Right kidney (tissue), 1 donor: ENCODE measurements at regions not wholly inside any gene's neighbourhood (a gene's known extent, or its start where the extent isn't known, plus 50 kb on each side); places are given as distances from the start of the nearest gene placed in this dataset.
"Not testable (repeated sequence)": the region's sequence is repeated elsewhere in the genome, so short reads cannot be mapped to it uniquely, and the experiment has no call there.

ENCODE experiments used
- DNase-seq: peaks from one replicate; pipeline ENCODE4 v3.0.0-alpha.2; 2016

- DNase-seq: not testable (repeated sequence)
Observed at GRCh38 chr14:52122163-52122562, 53.3 kb upstream of the NID2 start.

DNA sequence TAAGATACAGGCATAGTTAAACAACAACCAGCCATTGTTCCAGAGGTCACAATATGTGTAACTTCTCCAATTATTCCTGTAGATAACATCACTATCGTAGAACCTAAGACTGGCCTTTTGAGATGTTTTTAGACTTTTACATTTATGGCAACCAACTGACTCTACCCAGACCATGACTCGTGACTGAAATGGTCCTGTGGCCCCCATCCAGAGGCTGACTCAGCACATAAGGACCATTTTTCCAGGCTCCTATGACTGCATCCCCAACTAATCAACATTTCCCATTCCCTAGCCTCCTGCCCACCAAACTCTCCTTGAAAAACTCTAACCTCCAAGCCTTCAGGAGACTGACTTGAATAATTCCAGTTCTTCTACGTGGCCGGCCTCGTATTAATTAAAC lies 52.6 kb upstream of the NID2 start:
- DNase-seq: no peak

DNA sequence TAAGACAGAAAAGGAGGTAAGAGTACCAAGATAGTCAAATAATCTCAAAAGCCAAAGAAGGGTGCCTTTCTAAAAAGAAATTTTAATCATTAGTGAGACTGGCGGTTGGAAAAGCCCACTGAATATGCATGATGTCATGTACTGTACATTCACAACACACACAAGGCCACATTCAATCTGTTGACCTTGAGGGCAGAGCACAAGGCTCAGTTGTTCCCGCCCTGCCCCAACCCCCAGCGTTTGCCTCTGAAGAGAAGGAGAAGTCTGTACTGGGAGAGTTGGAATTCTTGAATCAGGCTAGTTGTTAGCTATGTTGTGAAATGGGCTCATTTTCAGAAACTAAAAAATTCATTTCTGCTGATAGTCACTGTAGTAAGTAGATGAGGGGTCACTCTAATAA lies 50.2 kb upstream of the NID2 start:
- no peak for DNase-seq
